ENCODE measurements at regions not wholly inside any gene's neighbourhood (a gene's known extent, or its start where the extent isn't known, plus 50 kb on each side); places are given as distances from the start of the nearest gene placed in this dataset.

DNA sequence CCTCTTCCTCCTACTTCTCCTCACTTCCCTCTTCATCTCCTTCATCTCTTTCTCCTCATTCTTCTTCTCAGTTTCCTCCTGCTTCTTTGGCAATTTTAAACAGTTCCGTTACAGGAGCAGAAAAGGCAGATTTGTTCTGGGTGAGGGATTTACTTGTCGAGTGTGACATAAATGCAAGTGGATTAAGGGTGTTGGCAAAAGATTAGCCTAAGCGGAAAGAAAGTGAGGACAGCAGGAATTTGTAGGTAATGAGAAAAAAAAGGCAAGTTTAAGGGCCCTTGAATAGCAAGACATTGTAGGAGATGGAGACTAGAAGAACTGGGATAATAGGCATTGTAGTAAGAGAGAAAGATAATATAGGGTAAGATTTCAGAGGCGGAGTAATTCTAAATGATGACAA, 841.6 kb downstream of the RAPGEF2 start:
- Mint-ChIP-seq H3K4me3 (no peak overlapping the region), H3K9me3 (peaks cover 12% of the 10 kb centered on the region), H3K36me3 (peaks cover 9% of the 10 kb centered on the region), H3K27ac (no peak overlapping the region), H3K4me1 (peaks cover 11% of the 10 kb centered on the region), H3K27me3 (ENCODE audit: low read depth) (no peaks in the 10 kb centered on the region)
- ATAC-seq (no peak), DNase-seq (ENCODE audit: low spot score) (no peak)
- ChIA-PET POLR2A (no interaction called here), CTCF (no interaction called here)
- TF ChIP-seq, protein P1, sequence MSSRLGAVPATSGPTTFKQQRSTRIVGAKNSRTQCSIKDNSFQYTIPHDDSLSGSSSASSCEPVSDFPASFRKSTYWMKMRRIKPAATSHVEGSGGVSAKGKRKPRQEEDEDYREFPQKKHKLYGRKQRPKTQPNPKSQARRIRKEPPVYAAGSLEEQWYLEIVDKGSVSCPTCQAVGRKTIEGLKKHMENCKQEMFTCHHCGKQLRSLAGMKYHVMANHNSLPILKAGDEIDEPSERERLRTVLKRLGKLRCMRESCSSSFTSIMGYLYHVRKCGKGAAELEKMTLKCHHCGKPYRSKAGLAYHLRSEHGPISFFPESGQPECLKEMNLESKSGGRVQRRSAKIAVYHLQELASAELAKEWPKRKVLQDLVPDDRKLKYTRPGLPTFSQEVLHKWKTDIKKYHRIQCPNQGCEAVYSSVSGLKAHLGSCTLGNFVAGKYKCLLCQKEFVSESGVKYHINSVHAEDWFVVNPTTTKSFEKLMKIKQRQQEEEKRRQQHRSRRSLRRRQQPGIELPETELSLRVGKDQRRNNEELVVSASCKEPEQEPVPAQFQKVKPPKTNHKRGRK (CRISPR knock-in tag; IDR thresholded peaks at IDR 0.05; ENCODE audit: borderline replicate concordance) = 0 out of 2 replicates have a peak, but pooled peaks have one; percentile 24
- TF ChIP-seq HMGA2 (CRISPR knock-in tag; IDR thresholded peaks at IDR 0.05) = no peak

DNA sequence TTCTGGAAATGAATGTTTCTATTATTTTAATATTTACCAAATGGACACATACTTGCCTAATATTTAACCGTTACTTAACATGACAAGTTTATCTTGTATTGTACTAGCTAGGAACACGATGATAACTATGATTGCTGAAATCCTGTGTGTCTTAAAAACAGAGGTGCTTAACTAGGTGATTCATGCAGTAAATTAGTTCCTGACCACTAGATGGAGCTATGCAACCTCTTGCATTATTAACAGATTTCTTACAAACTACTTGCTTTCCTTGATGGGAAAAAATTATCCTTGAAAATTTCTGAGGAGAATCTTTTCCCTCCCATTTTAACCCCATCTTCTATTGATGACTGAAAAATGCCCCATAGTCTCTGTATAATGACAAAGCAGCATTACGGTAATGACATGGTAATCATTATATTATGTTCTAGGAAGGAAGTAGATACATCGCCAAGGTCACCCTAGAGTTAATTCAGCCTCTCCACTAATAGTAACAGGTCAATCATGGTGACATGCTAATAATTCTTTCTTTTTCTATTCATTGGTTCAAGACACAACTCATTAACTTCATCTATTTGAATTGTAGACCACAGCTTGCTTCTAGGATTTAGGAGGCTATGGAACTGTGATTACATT, 844.2 kb downstream of the RAPGEF2 start:
- Mint-ChIP-seq H3K36me3 (no peaks in the 10 kb centered on the region), H3K27ac (no peak overlapping the region), H3K4me3 (no peak overlapping the region), H3K27me3 (ENCODE audit: low read depth) (no peaks in the 10 kb centered on the region), H3K9me3 (no peaks in the 10 kb centered on the region), H3K4me1 (peaks cover 34% of the 10 kb centered on the region)
- TF ChIP-seq, protein P2, sequence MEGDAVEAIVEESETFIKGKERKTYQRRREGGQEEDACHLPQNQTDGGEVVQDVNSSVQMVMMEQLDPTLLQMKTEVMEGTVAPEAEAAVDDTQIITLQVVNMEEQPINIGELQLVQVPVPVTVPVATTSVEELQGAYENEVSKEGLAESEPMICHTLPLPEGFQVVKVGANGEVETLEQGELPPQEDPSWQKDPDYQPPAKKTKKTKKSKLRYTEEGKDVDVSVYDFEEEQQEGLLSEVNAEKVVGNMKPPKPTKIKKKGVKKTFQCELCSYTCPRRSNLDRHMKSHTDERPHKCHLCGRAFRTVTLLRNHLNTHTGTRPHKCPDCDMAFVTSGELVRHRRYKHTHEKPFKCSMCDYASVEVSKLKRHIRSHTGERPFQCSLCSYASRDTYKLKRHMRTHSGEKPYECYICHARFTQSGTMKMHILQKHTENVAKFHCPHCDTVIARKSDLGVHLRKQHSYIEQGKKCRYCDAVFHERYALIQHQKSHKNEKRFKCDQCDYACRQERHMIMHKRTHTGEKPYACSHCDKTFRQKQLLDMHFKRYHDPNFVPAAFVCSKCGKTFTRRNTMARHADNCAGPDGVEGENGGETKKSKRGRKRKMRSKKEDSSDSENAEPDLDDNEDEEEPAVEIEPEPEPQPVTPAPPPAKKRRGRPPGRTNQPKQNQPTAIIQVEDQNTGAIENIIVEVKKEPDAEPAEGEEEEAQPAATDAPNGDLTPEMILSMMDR (IDR thresholded peaks at IDR 0.05) = peak; percentile 68
- TF ChIP-seq RELA (CRISPR knock-in tag; IDR thresholded peaks at IDR 0.05; ENCODE audit: borderline replicate concordance) = no peak
- ATAC-seq (peak; percentile 53), DNase-seq (ENCODE audit: low spot score) (no peak)
- POLR2A ChIA-PET = no interaction called here
- CTCF ChIA-PET = interaction anchor here (0.8 to 1.1 kb wide), 4 partner anchors 10 to 183 kb away, joined by 3 to 6 read pairs (median 4); no protein-coding TSS in a partner anchor

DNA sequence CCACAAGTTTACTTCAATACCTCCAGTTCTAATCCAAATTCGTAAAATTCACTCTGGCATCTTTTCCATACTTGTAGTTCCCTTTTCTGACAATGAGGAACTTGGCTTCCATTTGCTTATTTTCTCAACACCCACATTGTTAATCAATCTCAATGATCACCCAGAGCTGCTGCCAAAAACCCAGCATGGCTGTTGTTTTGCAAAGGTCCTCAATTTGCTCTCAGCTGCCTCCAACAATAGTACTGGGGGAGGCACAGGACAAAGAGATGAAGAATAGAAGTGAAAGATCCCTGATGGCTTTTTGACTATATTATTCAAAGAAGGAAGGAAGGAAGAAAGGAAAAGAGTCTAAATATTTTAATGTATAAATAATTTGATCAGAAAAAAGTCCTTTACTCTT, 847.8 kb downstream of the RAPGEF2 start:
- Mint-ChIP-seq H3K4me1 (peaks cover 34% of the 10 kb centered on the region), H3K36me3 (no peaks in the 10 kb centered on the region), H3K27me3 (ENCODE audit: low read depth) (no peaks in the 10 kb centered on the region), H3K27ac (peak overlapping the region; percentile 85), H3K9me3 (peaks cover 3% of the 10 kb centered on the region), H3K4me3 (peak overlapping the region; percentile 6; the same call in 1 of the 2 replicates)
- ATAC-seq = peak; percentile 91
- CTCF ChIA-PET = no interaction called here
- peak; percentile 19; the same call in 1 of the 2 replicates for TF ChIP-seq PRRX2 (CRISPR knock-in tag; IDR thresholded peaks at IDR 0.05)
- TF ChIP-seq ZNF423 (CRISPR knock-in tag; IDR thresholded peaks at IDR 0.05) = peak; percentile 55; the same call in 1 of the 2 replicates
- TF ChIP-seq, protein P2 (IDR thresholded peaks at IDR 0.05) = no peak
- TF ChIP-seq, protein P3, sequence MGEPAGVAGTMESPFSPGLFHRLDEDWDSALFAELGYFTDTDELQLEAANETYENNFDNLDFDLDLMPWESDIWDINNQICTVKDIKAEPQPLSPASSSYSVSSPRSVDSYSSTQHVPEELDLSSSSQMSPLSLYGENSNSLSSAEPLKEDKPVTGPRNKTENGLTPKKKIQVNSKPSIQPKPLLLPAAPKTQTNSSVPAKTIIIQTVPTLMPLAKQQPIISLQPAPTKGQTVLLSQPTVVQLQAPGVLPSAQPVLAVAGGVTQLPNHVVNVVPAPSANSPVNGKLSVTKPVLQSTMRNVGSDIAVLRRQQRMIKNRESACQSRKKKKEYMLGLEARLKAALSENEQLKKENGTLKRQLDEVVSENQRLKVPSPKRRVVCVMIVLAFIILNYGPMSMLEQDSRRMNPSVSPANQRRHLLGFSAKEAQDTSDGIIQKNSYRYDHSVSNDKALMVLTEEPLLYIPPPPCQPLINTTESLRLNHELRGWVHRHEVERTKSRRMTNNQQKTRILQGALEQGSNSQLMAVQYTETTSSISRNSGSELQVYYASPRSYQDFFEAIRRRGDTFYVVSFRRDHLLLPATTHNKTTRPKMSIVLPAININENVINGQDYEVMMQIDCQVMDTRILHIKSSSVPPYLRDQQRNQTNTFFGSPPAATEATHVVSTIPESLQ (CRISPR knock-in tag; IDR thresholded peaks at IDR 0.05) = no peak
- TF ChIP-seq ZNF671 (CRISPR knock-in tag; IDR thresholded peaks at IDR 0.05) = peak; percentile 66; the same call in 1 of the 2 replicates
- TF ChIP-seq, protein P4, sequence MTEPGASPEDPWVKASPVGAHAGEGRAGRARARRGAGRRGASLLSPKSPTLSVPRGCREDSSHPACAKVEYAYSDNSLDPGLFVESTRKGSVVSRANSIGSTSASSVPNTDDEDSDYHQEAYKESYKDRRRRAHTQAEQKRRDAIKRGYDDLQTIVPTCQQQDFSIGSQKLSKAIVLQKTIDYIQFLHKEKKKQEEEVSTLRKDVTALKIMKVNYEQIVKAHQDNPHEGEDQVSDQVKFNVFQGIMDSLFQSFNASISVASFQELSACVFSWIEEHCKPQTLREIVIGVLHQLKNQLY (CRISPR knock-in tag; IDR thresholded peaks at IDR 0.05) = no peak
- TF ChIP-seq, protein P5, sequence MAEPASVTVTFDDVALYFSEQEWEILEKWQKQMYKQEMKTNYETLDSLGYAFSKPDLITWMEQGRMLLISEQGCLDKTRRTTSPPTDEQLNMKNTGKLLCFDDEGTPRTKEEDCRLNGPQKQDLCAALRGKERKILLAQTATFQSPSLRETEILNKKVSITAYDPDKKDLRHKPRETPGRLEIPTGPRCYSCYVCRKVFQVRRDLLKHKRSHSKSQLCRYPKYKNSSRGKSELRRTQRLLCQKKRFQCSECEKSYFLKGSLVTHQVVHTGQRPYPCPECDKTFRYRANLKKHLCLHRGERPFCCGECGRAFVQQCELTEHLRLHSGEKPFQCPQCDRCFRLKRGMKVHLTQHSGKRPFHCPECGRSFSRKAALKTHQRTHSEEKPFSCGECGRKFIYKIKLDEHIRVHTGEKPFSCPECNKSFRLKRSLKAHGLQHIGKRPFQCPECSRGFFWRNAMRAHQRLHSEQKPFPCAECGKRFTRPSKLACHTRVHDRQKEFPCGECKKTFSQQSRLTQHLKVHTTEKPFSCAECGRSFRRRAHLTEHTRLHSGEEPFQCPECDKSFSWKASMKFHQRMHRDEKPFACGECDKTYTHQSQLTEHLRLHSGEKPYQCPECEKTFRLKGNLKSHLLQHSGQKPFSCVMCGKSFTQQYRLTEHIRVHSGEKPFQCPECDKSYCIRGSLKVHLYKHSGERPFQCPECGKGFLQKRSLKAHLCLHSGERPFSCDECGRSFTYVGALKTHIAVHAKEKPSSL (CRISPR knock-in tag; conservative IDR thresholded peaks at IDR 0.05) = peak; percentile 75; the same call in 1 of the 2 replicates
- DNase-seq (ENCODE audit: low spot score) = no peak
- POLR2A ChIA-PET = no interaction called here

All from WTC11 (cell line).